ENCODE measurements at regions not wholly inside any gene's neighbourhood (a gene's known extent, or its start where the extent isn't known, plus 50 kb on each side); places are given as distances from the start of the nearest gene placed in this dataset.

- Histone ChIP-seq H3K9me2 (ENCODE audit: insufficient read depth, low read length) (no peaks in the 10 kb centered on the region), H3K27ac (ENCODE audit: low read depth, low read length, poor library complexity, severe bottlenecking) (no peak overlapping the region), H3K4me1 (ENCODE audit: insufficient read depth, low read length, poor library complexity, severe bottlenecking) (no peaks in the 10 kb centered on the region), H3K79me2 (ENCODE audit: insufficient read depth, low read depth, low read length) (no peaks in the 10 kb centered on the region), H4K20me1 (ENCODE audit: insufficient read depth, low read length) (no peaks in the 10 kb centered on the region), H2AFZ (ENCODE audit: low read length) (no peak overlapping the region), H3K9me3 (ENCODE audit: low read length) (no peaks in the 10 kb centered on the region), H3K4me3 (ENCODE audit: low read depth, low read length, poor library complexity, severe bottlenecking) (no peak overlapping the region), H3K4me2 (ENCODE audit: low read length) (no peak overlapping the region), H3K36me3 (ENCODE audit: insufficient read depth, low read length) (no peaks in the 10 kb centered on the region)
- ChIA-PET POLR2A (interaction anchor here (0.7 kb wide), 1 partner anchor 92 kb away, joined by 4 read pairs; no protein-coding TSS in a partner anchor), CTCF (ENCODE audit: unreplicated experiment) (no interaction called here)
- TF ChIP-seq EZH2phosphoT487 (IDR thresholded peaks at IDR 0.05; ENCODE audit: borderline replicate concordance, low read depth, low read length) = no peak
- TF ChIP-seq CTCF (conservative IDR thresholded peaks at IDR 0.05; ENCODE audit: low read length) = no peak
- DNase-seq (ENCODE audit: low spot score) = no peak
- intact Hi-C loops (cut with micrococcal nuclease; ENCODE audit: unreplicated experiment) = no loop called here
- no TSS peak for BruUV-seq (replicated peaks)
Observed at GRCh38 chr3:70582803-70583202, 270.4 kb upstream of the MDFIC2 start.

GRCh38 chr3:70580021-70580420 lies 267.6 kb upstream of the MDFIC2 start:
- BruUV-seq (replicated peaks) = no TSS peak
- TF ChIP-seq EZH2phosphoT487 (IDR thresholded peaks at IDR 0.05; ENCODE audit: borderline replicate concordance, low read depth, low read length) = no peak
- TF ChIP-seq CTCF (conservative IDR thresholded peaks at IDR 0.05; ENCODE audit: low read length) = no peak
- H3K9me2 ChIP-seq (ENCODE audit: insufficient read depth, low read length) = no peaks in the 10 kb centered on the region
- H2AFZ ChIP-seq (ENCODE audit: low read length) = no peak overlapping the region
- no peaks in the 10 kb centered on the region for H3K9me3 ChIP-seq (ENCODE audit: low read length)
- no peak for DNase-seq (ENCODE audit: low spot score)
- H3K79me2 ChIP-seq (ENCODE audit: insufficient read depth, low read depth, low read length) = no peaks in the 10 kb centered on the region
- no peaks in the 10 kb centered on the region for H3K4me1 ChIP-seq (ENCODE audit: insufficient read depth, low read length, poor library complexity, severe bottlenecking)
- no peaks in the 10 kb centered on the region for H3K36me3 ChIP-seq (ENCODE audit: insufficient read depth, low read length)
- POLR2A ChIA-PET = interaction anchor here (0.7 kb wide), 1 partner anchor 9 kb away, joined by 3 read pairs; no protein-coding TSS in a partner anchor
- H3K4me2 ChIP-seq (ENCODE audit: low read length) = no peak overlapping the region
- no peak overlapping the region for H3K4me3 ChIP-seq (ENCODE audit: low read depth, low read length, poor library complexity, severe bottlenecking)
- intact Hi-C loops (cut with micrococcal nuclease; ENCODE audit: unreplicated experiment) = no loop called here
- CTCF ChIA-PET (ENCODE audit: unreplicated experiment) = no interaction called here
- H3K27ac ChIP-seq (ENCODE audit: low read depth, low read length, poor library complexity, severe bottlenecking) = no peak overlapping the region
- no peaks in the 10 kb centered on the region for H4K20me1 ChIP-seq (ENCODE audit: insufficient read depth, low read length)

- no peak overlapping the region for H3K27ac ChIP-seq (ENCODE audit: low read depth, low read length, poor library complexity, severe bottlenecking)
Observed at GRCh38 chr3:70571696-70572095, 259.3 kb upstream of the MDFIC2 start.

More at GRCh38 chr3:70571696-70572095, 259.3 kb upstream of the MDFIC2 start:
- Histone ChIP-seq H2AFZ (ENCODE audit: low read length) (no peak overlapping the region), H3K79me2 (ENCODE audit: insufficient read depth, low read depth, low read length) (no peaks in the 10 kb centered on the region), H3K4me3 (ENCODE audit: low read depth, low read length, poor library complexity, severe bottlenecking) (no peak overlapping the region), H4K20me1 (ENCODE audit: insufficient read depth, low read length) (no peaks in the 10 kb centered on the region), H3K4me2 (ENCODE audit: low read length) (no peak overlapping the region), H3K9me3 (ENCODE audit: low read length) (no peaks in the 10 kb centered on the region), H3K9me2 (ENCODE audit: insufficient read depth, low read length) (no peaks in the 10 kb centered on the region), H3K4me1 (ENCODE audit: insufficient read depth, low read length, poor library complexity, severe bottlenecking) (no peaks in the 10 kb centered on the region), H3K36me3 (ENCODE audit: insufficient read depth, low read length) (no peaks in the 10 kb centered on the region)
- CTCF ChIA-PET (ENCODE audit: unreplicated experiment) = no interaction called here
- DNase-seq (ENCODE audit: low spot score) = no peak
- POLR2A ChIA-PET = no interaction called here
- BruUV-seq (replicated peaks) = no TSS peak
- TF ChIP-seq CTCF (conservative IDR thresholded peaks at IDR 0.05; ENCODE audit: low read length) (no peak), EZH2phosphoT487 (IDR thresholded peaks at IDR 0.05; ENCODE audit: borderline replicate concordance, low read depth, low read length) (no peak)
- intact Hi-C loops (cut with micrococcal nuclease; ENCODE audit: unreplicated experiment) = no loop called here

All from OCI-LY7 (cell line).